GM12878 (cell line): ENCODE measurements at regions not wholly inside any gene's neighbourhood (a gene's known extent, or its start where the extent isn't known, plus 50 kb on each side); places are given as distances from the start of the nearest gene placed in this dataset.

Experiments used
- ATAC-seq: fragments of 200-7000 bp; cut with Tn5 transposase; 3 replicates; pipeline ENCODE4 v1.9.1; 2020; ENCODE audit warnings: mild to moderate bottlenecking, moderate library complexity
- BruUV-seq: library from RNA; stranded (reverse); fragments of 400-500 nt; replicated peaks from 2 replicates; lab custom pipeline; 2021; lab: Mats Ljungman, UMichigan
- CTCF ChIA-PET: fragments of 300-600 bp; sonication (Branson Sonifier 250); formaldehyde crosslinking; extraction: SDS; loops from one replicate; lab custom pipeline; 2021; ENCODE audit warnings: inconsistent platforms; lab: Yijun Ruan, JAX
- POLR2A ChIA-PET: fragments of 350-600 bp; formaldehyde crosslinking; extraction: SDS; loops from one replicate; lab custom pipeline; 2021; ENCODE audit warnings: inconsistent platforms; lab: Charles Lee
- RAD21 ChIA-PET: fragments of 300-600 bp; sonication (Branson Sonifier 250); formaldehyde crosslinking; loops from one replicate; lab custom pipeline; 2023; ENCODE audit warnings: antibody characterized with exemption; ENCODE audit not compliant: unreplicated experiment; lab: Charles Lee
- SMC1A ChIA-PET: fragments of 300-600 bp; sonication (Branson Sonifier 250); formaldehyde crosslinking; loops from one replicate; lab custom pipeline; 2023; ENCODE audit not compliant: unreplicated experiment, uncharacterized antibody; lab: Charles Lee
- DNase-seq: peaks from one replicate; pipeline ENCODE4 v3.0.0-alpha.2; 2011; ENCODE audit warnings: low read depth, low spot score
- FAIRE-seq: peaks from 3 replicates; lab custom pipeline; 2011; peaks lifted over from hg19 to GRCh38; lab: Jason Lieb, UNC
- H2AFZ ChIP-seq: 2 replicates; pipeline ENCODE4 v1.6.0; 2011; ENCODE audit warnings: low read depth, low read length, control low read depth; ENCODE audit not compliant: control insufficient read depth
- H3K27ac ChIP-seq: 2 replicates; pipeline ENCODE4 v1.5.1; 2011; ENCODE audit warnings: control low read depth; ENCODE audit not compliant: control insufficient read depth, insufficient read depth
- H3K27me3 ChIP-seq, 2 experiments: replicated peaks in 1 of 2; 2 replicates each; pipeline versions ENCODE4 v1.6.0 to v1.6.1; 2011; ENCODE audit warnings: low read length in 1 of 2; ENCODE audit not compliant: control insufficient read depth in 2 of 2, insufficient read depth in 2 of 2
- H3K36me3 ChIP-seq, 2 experiments: 2 replicates each; pipeline ENCODE4 v1.5.1; 2011; ENCODE audit warnings: low read length in 1 of 2; ENCODE audit not compliant: control insufficient read depth in 2 of 2, insufficient read depth in 2 of 2
- H3K4me1 ChIP-seq: 2 replicates; pipeline ENCODE4 v1.6.1; 2011; ENCODE audit warnings: mild to moderate bottlenecking, low read length, moderate library complexity, mixed read lengths; ENCODE audit not compliant: control insufficient read depth, insufficient read depth
- H3K4me2 ChIP-seq: 2 replicates; pipeline ENCODE4 v1.6.0; 2011; ENCODE audit warnings: control low read depth; ENCODE audit not compliant: control insufficient read depth, insufficient read depth
- H3K4me3 ChIP-seq: fragments of 200-600 bp; sonication (generic); 2 replicates; pipeline ENCODE4 v1.5.1; 2016
- H3K79me2 ChIP-seq: 2 replicates; pipeline ENCODE4 v1.6.0; 2011; ENCODE audit warnings: low read length; ENCODE audit not compliant: control insufficient read depth, insufficient read depth
- H3K9ac ChIP-seq: 2 replicates; pipeline ENCODE4 v1.8.0; 2011; ENCODE audit warnings: low read length, control low read depth, mixed read lengths; ENCODE audit not compliant: control insufficient read depth, insufficient read depth
- H3K9me3 ChIP-seq: replicated peaks from 3 replicates; pipeline ENCODE4 v1.5.1; 2011; ENCODE audit warnings: mild to moderate bottlenecking, low read length; ENCODE audit not compliant: control insufficient read depth, insufficient read depth
- H4K20me1 ChIP-seq: 2 replicates; pipeline ENCODE4 v1.6.0; 2011; ENCODE audit not compliant: control insufficient read depth, insufficient read depth
- ASH2L ChIP-seq: fragments of 300-600, 200-600 bp; sonication (generic); IDR thresholded peaks from 2 replicates; pipeline ENCODE4 v1.6.1; 2017; ENCODE audit warnings: low read depth, mild to moderate bottlenecking, borderline replicate concordance
- ATF7 ChIP-seq: fragments of 450-650 bp; IDR thresholded peaks from 2 replicates; pipeline ENCODE4 v1.6.1; 2016; ENCODE audit warnings: low read depth, mild to moderate bottlenecking
- CREB1 ChIP-seq: IDR thresholded peaks from 2 replicates; pipeline ENCODE4 v1.6.1; 2012; ENCODE audit warnings: low read depth, mild to moderate bottlenecking, inconsistent platforms
- EP300 ChIP-seq, 2 experiments: fragments of 150-350 bp in 1 of 2; IDR thresholded peaks; 2 replicates each; pipeline ENCODE4 v1.6.1; 2011 to 2012; ENCODE audit warnings: low read depth in 2 of 2, low read length in 2 of 2, borderline replicate concordance in 1 of 2, improper control_type of control experiment in 1 of 2, inconsistent platforms in 1 of 2; ENCODE audit not compliant: control insufficient read depth in 1 of 2
- GATAD2B ChIP-seq: fragments of 450-650 bp; conservative IDR thresholded peaks from 2 replicates; pipeline ENCODE4 v1.6.1; 2017; ENCODE audit warnings: low read depth, mild to moderate bottlenecking, moderate library complexity
- HDAC6 ChIP-seq: fragments of 200-600 bp; sonication (generic); IDR thresholded peaks from one replicate; pipeline ENCODE4 v1.8.0; 2017; ENCODE audit warnings: antibody characterized with exemption; ENCODE audit not compliant: unreplicated experiment
- IRF3 ChIP-seq: fragments of 450-650 bp; IDR thresholded peaks from 2 replicates; pipeline ENCODE4 v1.6.1; 2014; ENCODE audit warnings: mild to moderate bottlenecking
- NFIC ChIP-seq: IDR thresholded peaks from 2 replicates; pipeline ENCODE4 v1.6.1; 2012; ENCODE audit warnings: low read depth, mild to moderate bottlenecking, inconsistent platforms, low read length, moderate library complexity
- NR2C1 ChIP-seq: fragments of 450-650 bp; IDR thresholded peaks from 2 replicates; pipeline ENCODE4 v1.6.1; 2017; ENCODE audit warnings: antibody characterized with exemption, mild to moderate bottlenecking, moderate library complexity
- SMARCA5 ChIP-seq: fragments of 450-650 bp; IDR thresholded peaks from 2 replicates; pipeline ENCODE4 v1.6.1; 2017; ENCODE audit warnings: mild to moderate bottlenecking
- SRF ChIP-seq, 2 experiments: IDR thresholded peaks; 2 replicates each; pipeline ENCODE4 v1.6.1; 2011; ENCODE audit warnings: low read depth in 2 of 2, low read length in 2 of 2, mild to moderate bottlenecking in 1 of 2, moderate library complexity in 1 of 2
- ZNF207 ChIP-seq: fragments of 450-650 bp; IDR thresholded peaks from 2 replicates; pipeline ENCODE4 v1.6.1; 2014; ENCODE audit warnings: antibody characterized with exemption, mild to moderate bottlenecking, borderline replicate concordance
- WGBS: methylation state at CpG from one replicate; pipeline ENCODE4 v1.1.6; 2016; ENCODE audit warnings: low lambda C conversion rate; ENCODE audit not compliant: insufficient replicate concordance, insufficient coverage; ENCODE audit errors: missing lambda C conversion rate; 5-methylcytosine and 5-hydroxymethylcytosine counted together
- in situ Hi-C: fragments of 300-500 bp; cut with MboI; formaldehyde crosslinking; loops from 9 replicates; pipeline ENCODE4 v1.14.3; 2018; ENCODE audit warnings: mixed read lengths
- intact Hi-C: fragments of 100-400 bp; cut with micrococcal nuclease; formaldehyde crosslinking; loops from one replicate; pipeline ENCODE4 v1.14.2; 2022; ENCODE audit not compliant: unreplicated experiment
- TF ChIP-seq, protein P1 (sequence below): IDR thresholded peaks from 2 replicates; pipeline ENCODE4 v1.6.1; 2011; ENCODE audit warnings: low read depth, mild to moderate bottlenecking, low read length, moderate library complexity, borderline replicate concordance; ENCODE audit errors: extremely low read depth
- TF ChIP-seq, protein P2 (sequence below): fragments of 150-350 bp; IDR thresholded peaks from 2 replicates; pipeline ENCODE4 v1.6.1; 2016; ENCODE audit warnings: low read depth, low read length
- TF ChIP-seq, protein P3 (sequence below): IDR thresholded peaks from 2 replicates; pipeline ENCODE4 v1.6.1; 2011; ENCODE audit warnings: borderline replicate concordance, low read depth, mild to moderate bottlenecking, moderate library complexity, low read length; ENCODE audit not compliant: insufficient read depth, poor library complexity, severe bottlenecking

DNA sequence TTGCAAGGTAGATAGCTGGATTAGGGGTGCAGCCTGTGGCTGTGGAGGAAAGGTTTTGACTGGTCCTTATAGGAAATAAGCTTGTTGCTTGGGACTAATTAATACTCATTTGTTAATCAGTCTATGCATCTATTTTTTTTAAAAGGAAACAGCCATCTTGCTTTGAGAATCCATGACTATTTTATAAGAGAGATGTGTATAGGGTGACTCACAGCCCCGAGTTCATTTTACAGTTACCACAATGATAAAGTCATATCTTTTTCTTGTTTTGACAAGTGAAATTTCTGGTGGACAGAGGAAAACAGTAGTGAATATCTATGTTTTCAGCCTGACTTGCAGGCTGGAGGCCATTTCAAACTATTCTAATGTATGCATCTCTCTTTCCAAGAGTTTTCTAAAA is 193.5 kb upstream of the CCDC68 start:
- no peak overlapping the region for H2AFZ ChIP-seq
- H3K27ac ChIP-seq = no peak overlapping the region
- H3K79me2 ChIP-seq = no peaks in the 10 kb centered on the region
- no peaks in the 10 kb centered on the region for H3K4me1 ChIP-seq
- no TSS peak for BruUV-seq
- H3K9me3 ChIP-seq = no peaks in the 10 kb centered on the region
- RAD21 ChIA-PET = no interaction called here
- ATAC-seq (no peak), FAIRE-seq (no peak)
- TF ChIP-seq, protein P1, sequence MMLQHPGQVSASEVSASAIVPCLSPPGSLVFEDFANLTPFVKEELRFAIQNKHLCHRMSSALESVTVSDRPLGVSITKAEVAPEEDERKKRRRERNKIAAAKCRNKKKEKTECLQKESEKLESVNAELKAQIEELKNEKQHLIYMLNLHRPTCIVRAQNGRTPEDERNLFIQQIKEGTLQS = no peak
- TF ChIP-seq, protein P2, sequence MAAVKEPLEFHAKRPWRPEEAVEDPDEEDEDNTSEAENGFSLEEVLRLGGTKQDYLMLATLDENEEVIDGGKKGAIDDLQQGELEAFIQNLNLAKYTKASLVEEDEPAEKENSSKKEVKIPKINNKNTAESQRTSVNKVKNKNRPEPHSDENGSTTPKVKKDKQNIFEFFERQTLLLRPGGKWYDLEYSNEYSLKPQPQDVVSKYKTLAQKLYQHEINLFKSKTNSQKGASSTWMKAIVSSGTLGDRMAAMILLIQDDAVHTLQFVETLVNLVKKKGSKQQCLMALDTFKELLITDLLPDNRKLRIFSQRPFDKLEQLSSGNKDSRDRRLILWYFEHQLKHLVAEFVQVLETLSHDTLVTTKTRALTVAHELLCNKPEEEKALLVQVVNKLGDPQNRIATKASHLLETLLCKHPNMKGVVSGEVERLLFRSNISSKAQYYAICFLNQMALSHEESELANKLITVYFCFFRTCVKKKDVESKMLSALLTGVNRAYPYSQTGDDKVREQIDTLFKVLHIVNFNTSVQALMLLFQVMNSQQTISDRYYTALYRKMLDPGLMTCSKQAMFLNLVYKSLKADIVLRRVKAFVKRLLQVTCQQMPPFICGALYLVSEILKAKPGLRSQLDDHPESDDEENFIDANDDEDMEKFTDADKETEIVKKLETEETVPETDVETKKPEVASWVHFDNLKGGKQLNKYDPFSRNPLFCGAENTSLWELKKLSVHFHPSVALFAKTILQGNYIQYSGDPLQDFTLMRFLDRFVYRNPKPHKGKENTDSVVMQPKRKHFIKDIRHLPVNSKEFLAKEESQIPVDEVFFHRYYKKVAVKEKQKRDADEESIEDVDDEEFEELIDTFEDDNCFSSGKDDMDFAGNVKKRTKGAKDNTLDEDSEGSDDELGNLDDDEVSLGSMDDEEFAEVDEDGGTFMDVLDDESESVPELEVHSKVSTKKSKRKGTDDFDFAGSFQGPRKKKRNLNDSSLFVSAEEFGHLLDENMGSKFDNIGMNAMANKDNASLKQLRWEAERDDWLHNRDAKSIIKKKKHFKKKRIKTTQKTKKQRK = no peak
- TF ChIP-seq IRF3 = no peak
- TF ChIP-seq SMARCA5 = no peak
- TF ChIP-seq ASH2L = no peak
- no peak for TF ChIP-seq NFIC
- TF ChIP-seq ZNF207 = no peak
- no peak for TF ChIP-seq EP300 (IDR thresholded peaks at IDR 0.05; ENCODE audit: borderline replicate concordance in 1 of 2, control insufficient read depth in 1 of 2, low read depth in 2 of 2, low read length in 2 of 2)
- TF ChIP-seq, protein P3, sequence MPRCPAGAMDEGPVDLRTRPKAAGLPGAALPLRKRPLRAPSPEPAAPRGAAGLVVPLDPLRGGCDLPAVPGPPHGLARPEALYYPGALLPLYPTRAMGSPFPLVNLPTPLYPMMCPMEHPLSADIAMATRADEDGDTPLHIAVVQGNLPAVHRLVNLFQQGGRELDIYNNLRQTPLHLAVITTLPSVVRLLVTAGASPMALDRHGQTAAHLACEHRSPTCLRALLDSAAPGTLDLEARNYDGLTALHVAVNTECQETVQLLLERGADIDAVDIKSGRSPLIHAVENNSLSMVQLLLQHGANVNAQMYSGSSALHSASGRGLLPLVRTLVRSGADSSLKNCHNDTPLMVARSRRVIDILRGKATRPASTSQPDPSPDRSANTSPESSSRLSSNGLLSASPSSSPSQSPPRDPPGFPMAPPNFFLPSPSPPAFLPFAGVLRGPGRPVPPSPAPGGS = no peak
- no peak for TF ChIP-seq HDAC6
- no peak for TF ChIP-seq NR2C1
- no peak for TF ChIP-seq GATAD2B
- no peak for TF ChIP-seq SRF (IDR thresholded peaks at IDR 0.05; ENCODE audit: low read depth in 2 of 2, low read length in 2 of 2)
- TF ChIP-seq ATF7 = no peak
- TF ChIP-seq CREB1 = no peak
- TF ChIP-seq, all 136 proteins: peak for 0
- Histone ChIP-seq H4K20me1 (no peaks in the 10 kb centered on the region), H3K9ac (no peak overlapping the region), H3K4me3 (no peak overlapping the region), H3K4me2 (no peak overlapping the region), H3K36me3 (no peaks in the 10 kb centered on the region), H3K27me3 (no peaks in the 10 kb centered on the region)
- SMC1A ChIA-PET = no interaction called here
- 0% methylated on average over 1 of the region's 1 CpG for WGBS
- intact Hi-C loops (no loop called here), in situ Hi-C loops (no loop called here)
- POLR2A ChIA-PET = no interaction called here
- DNase-seq = no peak
- CTCF ChIA-PET = interaction anchor here (0.9 to 1.4 kb wide), 2 partner anchors 10 to 30 kb away, joined by 3 to 4 read pairs; no protein-coding TSS in a partner anchor
